Sigmoid colon (tissue), 4 donors: ENCODE measurements at regions not wholly inside any gene's neighbourhood (a gene's known extent, or its start where the extent isn't known, plus 50 kb on each side); places are given as distances from the start of the nearest gene placed in this dataset.

Experiments
- POLR2A ChIP-seq, 2 donors: fragments of 450-650 bp; IDR thresholded peaks; one replicate each; pipeline ENCODE4 v1.6.1; 2016; ENCODE audit warnings: antibody characterized with exemption in 2 of 2, mild to moderate bottlenecking in 2 of 2, moderate library complexity in 2 of 2
- POLR2AphosphoS5 ChIP-seq, 4 donors: sonication (generic); formaldehyde crosslinking; IDR thresholded peaks; one replicate each; pipeline ENCODE4 v1.6.1; 2017; ENCODE audit warnings: antibody characterized with exemption in 4 of 4
- TF ChIP-seq, protein P1 (sequence below), 4 experiments: fragments of 450-650 bp in 3 of 4; fragments of 200-600 bp in 1 of 4; IDR thresholded peaks; one replicate each; pipeline ENCODE4 v1.5.1; 2016 to 2019; ENCODE audit warnings: antibody characterized with exemption in 4 of 4, mild to moderate bottlenecking in 3 of 4, moderate library complexity in 2 of 4

DNA sequence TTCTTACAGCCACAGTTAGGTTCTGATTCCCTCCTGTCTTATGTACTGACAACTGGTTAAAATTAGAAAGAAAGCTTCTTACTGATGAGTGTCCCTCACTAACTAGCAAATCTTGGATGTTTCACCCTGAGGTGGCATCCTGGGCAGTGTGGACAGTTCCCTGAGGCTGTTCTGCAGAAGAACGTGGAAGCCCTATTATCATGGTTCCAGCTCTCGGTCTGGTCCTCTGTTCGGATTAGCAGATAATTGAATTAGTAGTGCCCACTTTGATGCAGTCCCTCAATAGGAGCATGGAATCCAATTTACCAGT, 381.7 kb upstream of the NT5C1B start:
- TF ChIP-seq POLR2AphosphoS5 (IDR thresholded peaks at IDR 0.05): no peak
- TF ChIP-seq, protein P1, sequence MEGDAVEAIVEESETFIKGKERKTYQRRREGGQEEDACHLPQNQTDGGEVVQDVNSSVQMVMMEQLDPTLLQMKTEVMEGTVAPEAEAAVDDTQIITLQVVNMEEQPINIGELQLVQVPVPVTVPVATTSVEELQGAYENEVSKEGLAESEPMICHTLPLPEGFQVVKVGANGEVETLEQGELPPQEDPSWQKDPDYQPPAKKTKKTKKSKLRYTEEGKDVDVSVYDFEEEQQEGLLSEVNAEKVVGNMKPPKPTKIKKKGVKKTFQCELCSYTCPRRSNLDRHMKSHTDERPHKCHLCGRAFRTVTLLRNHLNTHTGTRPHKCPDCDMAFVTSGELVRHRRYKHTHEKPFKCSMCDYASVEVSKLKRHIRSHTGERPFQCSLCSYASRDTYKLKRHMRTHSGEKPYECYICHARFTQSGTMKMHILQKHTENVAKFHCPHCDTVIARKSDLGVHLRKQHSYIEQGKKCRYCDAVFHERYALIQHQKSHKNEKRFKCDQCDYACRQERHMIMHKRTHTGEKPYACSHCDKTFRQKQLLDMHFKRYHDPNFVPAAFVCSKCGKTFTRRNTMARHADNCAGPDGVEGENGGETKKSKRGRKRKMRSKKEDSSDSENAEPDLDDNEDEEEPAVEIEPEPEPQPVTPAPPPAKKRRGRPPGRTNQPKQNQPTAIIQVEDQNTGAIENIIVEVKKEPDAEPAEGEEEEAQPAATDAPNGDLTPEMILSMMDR (IDR thresholded peaks at IDR 0.05): no peak
- no peak for TF ChIP-seq POLR2A (IDR thresholded peaks at IDR 0.05)
